Activated T-cell treated with anti-CD3 and anti-CD28 coated beads for 48 hours (primary cell): ENCODE measurements at regions not wholly inside any gene's neighbourhood (a gene's known extent, or its start where the extent isn't known, plus 50 kb on each side); places are given as distances from the start of the nearest gene placed in this dataset.
"Not testable (repeated sequence)": the region's sequence is repeated elsewhere in the genome, so short reads cannot be mapped to it uniquely, and the experiment has no call there.

Source experiments
- DNase-seq: peaks from one replicate; pipeline ENCODE4 v3.0.0-alpha.2; 2020; ENCODE audit warnings: low read depth

GRCh38 chr18:21928925-21929324 is 188.3 kb downstream of the MIB1 start:
- no peak for DNase-seq

GRCh38 chr18:21930177-21930576 is 189.6 kb downstream of the MIB1 start:
- DNase-seq, result no peak

- no peak for DNase-seq
Observed at GRCh38 chr18:21933931-21934765, 193.6 kb downstream of the MIB1 start.

GRCh38 chr18:21934766-21935015 is 194.1 kb downstream of the MIB1 start:
- DNase-seq, result no peak

- no peak for DNase-seq
Observed at GRCh38 chr18:21943456-21943855, 202.9 kb downstream of the MIB1 start.

- DNase-seq, result no peak
Observed at GRCh38 chr18:21949326-21950015, 208.9 kb downstream of the MIB1 start.

- DNase-seq, result peak; percentile 57
Observed at GRCh38 chr18:21955757-21956652, 213.4 kb upstream of the GATA6 start.

GRCh38 chr18:21958263-21958662 is 211.1 kb upstream of the GATA6 start:
- no peak for DNase-seq

- DNase-seq, result no peak
Observed at GRCh38 chr18:21958707-21959450, 210.5 kb upstream of the GATA6 start.

- no peak for DNase-seq
Observed at GRCh38 chr18:21960189-21960588, 209.2 kb upstream of the GATA6 start.

- DNase-seq, result no peak
Observed at GRCh38 chr18:21963336-21963735, 206.1 kb upstream of the GATA6 start.

- DNase-seq, result no peak
Observed at GRCh38 chr18:21968338-21968737, 201.1 kb upstream of the GATA6 start.

GRCh38 chr18:21972281-21972680 is 197.1 kb upstream of the GATA6 start:
- no peak for DNase-seq

- DNase-seq, result not testable (repeated sequence)
Observed at GRCh38 chr18:21975954-21976353, 193.4 kb upstream of the GATA6 start.

- no peak for DNase-seq
Observed at GRCh38 chr18:21978546-21979170, 190.7 kb upstream of the GATA6 start.

GRCh38 chr18:21979171-21979560 is 190.2 kb upstream of the GATA6 start:
- DNase-seq, result no peak

GRCh38 chr18:21979759-21980158 is 189.6 kb upstream of the GATA6 start:
- DNase-seq, result no peak

- no peak for DNase-seq
Observed at GRCh38 chr18:21980744-21981143, 188.6 kb upstream of the GATA6 start.

GRCh38 chr18:21981489-21981888 is 187.9 kb upstream of the GATA6 start:
- not testable (repeated sequence) for DNase-seq

- no peak for DNase-seq
Observed at GRCh38 chr18:21991081-21991534, 178.3 kb upstream of the GATA6 start.

GRCh38 chr18:21991886-21992285 is 177.5 kb upstream of the GATA6 start:
- no peak for DNase-seq
